GM18870 (cell line): ENCODE measurements at regions not wholly inside any gene's neighbourhood (a gene's known extent, or its start where the extent isn't known, plus 50 kb on each side); places are given as distances from the start of the nearest gene placed in this dataset.

Experiments used
- ATAC-seq: cut with Tn5 transposase; IDR thresholded peaks from one replicate; pipeline ENCODE4 v1.9.1; 2021; ENCODE audit warnings: moderate library complexity; ENCODE audit not compliant: unreplicated experiment

- ATAC-seq = no peak
Observed at GRCh38 chr3:146929696-146930095, 324.6 kb upstream of the PLSCR5 start.

GRCh38 chr3:146928421-146929059, 323.4 kb upstream of the PLSCR5 start:
- no peak for ATAC-seq

GRCh38 chr3:146921693-146922092, 316.5 kb upstream of the PLSCR5 start:
- ATAC-seq = no peak

- no peak for ATAC-seq
Observed at GRCh38 chr3:146914409-146914808, 309.3 kb upstream of the PLSCR5 start.

GRCh38 chr3:146912241-146913015, 307.3 kb upstream of the PLSCR5 start:
- no peak for ATAC-seq

- ATAC-seq = no peak
Observed at GRCh38 chr3:146903927-146904326, 298.8 kb upstream of the PLSCR5 start.

GRCh38 chr3:146899171-146899570, 294.0 kb upstream of the PLSCR5 start:
- no peak for ATAC-seq

GRCh38 chr3:146896711-146897110, 291.6 kb upstream of the PLSCR5 start:
- no peak for ATAC-seq

- no peak for ATAC-seq
Observed at GRCh38 chr3:146895026-146895749, 290.0 kb upstream of the PLSCR5 start.

- ATAC-seq = no peak
Observed at GRCh38 chr3:146894406-146894805, 289.3 kb upstream of the PLSCR5 start.

GRCh38 chr3:146892041-146892440, 286.9 kb upstream of the PLSCR5 start:
- ATAC-seq = no peak

- ATAC-seq = no peak
Observed at GRCh38 chr3:146889626-146890025, 284.5 kb upstream of the PLSCR5 start.

- ATAC-seq = no peak
Observed at GRCh38 chr3:146888176-146888575, 283.0 kb upstream of the PLSCR5 start.

- ATAC-seq = no peak
Observed at GRCh38 chr3:146884721-146885120, 279.6 kb upstream of the PLSCR5 start.

- ATAC-seq = no peak
Observed at GRCh38 chr3:146884296-146884695, 279.1 kb upstream of the PLSCR5 start.

GRCh38 chr3:146883288-146883687, 278.1 kb upstream of the PLSCR5 start:
- ATAC-seq = no peak

GRCh38 chr3:146881966-146882760, 277.0 kb upstream of the PLSCR5 start:
- no peak for ATAC-seq

- ATAC-seq = no peak
Observed at GRCh38 chr3:146881356-146881755, 276.2 kb upstream of the PLSCR5 start.

GRCh38 chr3:146873748-146874147, 268.6 kb upstream of the PLSCR5 start:
- ATAC-seq = no peak

- ATAC-seq = no peak
Observed at GRCh38 chr3:146865175-146865755, 260.1 kb upstream of the PLSCR5 start.

- no peak for ATAC-seq
Observed at GRCh38 chr3:146861262-146861661, 256.1 kb upstream of the PLSCR5 start.
